Esophagus squamous epithelium (tissue), 4 donors: ENCODE measurements at regions not wholly inside any gene's neighbourhood (a gene's known extent, or its start where the extent isn't known, plus 50 kb on each side); places are given as distances from the start of the nearest gene placed in this dataset.
"Not testable (repeated sequence)": the region's sequence is repeated elsewhere in the genome, so short reads cannot be mapped to it uniquely, and the experiment has no call there.

Experiments
- POLR2A ChIP-seq, 4 donors: fragments of 450-650 bp; IDR thresholded peaks; one replicate each; pipeline ENCODE4 v1.6.1; 2017; ENCODE audit warnings: antibody characterized with exemption in 4 of 4, mild to moderate bottlenecking in 4 of 4, moderate library complexity in 3 of 4
- TF ChIP-seq, protein P1 (sequence below), 6 experiments: fragments of 450-650 bp in 4 of 6; fragments of 200-600 bp in 2 of 6; sonication (generic) in 2 of 6; IDR thresholded peaks; one replicate each; pipeline ENCODE4 v1.5.1; 2016 to 2019; ENCODE audit warnings: antibody characterized with exemption in 6 of 6, mild to moderate bottlenecking in 4 of 6, moderate library complexity in 4 of 6

GRCh38 chrX:1102221-1102620 lies 110.2 kb downstream of the CRLF2 start:
- not testable (repeated sequence) for TF ChIP-seq POLR2A (IDR thresholded peaks at IDR 0.05)
- TF ChIP-seq, protein P1, sequence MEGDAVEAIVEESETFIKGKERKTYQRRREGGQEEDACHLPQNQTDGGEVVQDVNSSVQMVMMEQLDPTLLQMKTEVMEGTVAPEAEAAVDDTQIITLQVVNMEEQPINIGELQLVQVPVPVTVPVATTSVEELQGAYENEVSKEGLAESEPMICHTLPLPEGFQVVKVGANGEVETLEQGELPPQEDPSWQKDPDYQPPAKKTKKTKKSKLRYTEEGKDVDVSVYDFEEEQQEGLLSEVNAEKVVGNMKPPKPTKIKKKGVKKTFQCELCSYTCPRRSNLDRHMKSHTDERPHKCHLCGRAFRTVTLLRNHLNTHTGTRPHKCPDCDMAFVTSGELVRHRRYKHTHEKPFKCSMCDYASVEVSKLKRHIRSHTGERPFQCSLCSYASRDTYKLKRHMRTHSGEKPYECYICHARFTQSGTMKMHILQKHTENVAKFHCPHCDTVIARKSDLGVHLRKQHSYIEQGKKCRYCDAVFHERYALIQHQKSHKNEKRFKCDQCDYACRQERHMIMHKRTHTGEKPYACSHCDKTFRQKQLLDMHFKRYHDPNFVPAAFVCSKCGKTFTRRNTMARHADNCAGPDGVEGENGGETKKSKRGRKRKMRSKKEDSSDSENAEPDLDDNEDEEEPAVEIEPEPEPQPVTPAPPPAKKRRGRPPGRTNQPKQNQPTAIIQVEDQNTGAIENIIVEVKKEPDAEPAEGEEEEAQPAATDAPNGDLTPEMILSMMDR (IDR thresholded peaks at IDR 0.05), result not testable (repeated sequence)
